ENCODE measurements at regions not wholly inside any gene's neighbourhood (a gene's known extent, or its start where the extent isn't known, plus 50 kb on each side); places are given as distances from the start of the nearest gene placed in this dataset.

- Histone ChIP-seq H3K4me1 (peaks cover 95% of the 10 kb centered on the region), H3K4me2 (peak overlapping the region; percentile 56), H3K9me3 (no peaks in the 10 kb centered on the region), H3K27me3 (no peaks in the 10 kb centered on the region), H3K36me3 (peaks cover 100% of the 10 kb centered on the region), H3K27ac (peak overlapping the region; percentile 33; the same call in 1 of the 2 replicates), H4K20me1 (peaks cover 100% of the 10 kb centered on the region), H3K4me3 (no peak overlapping the region), H3K9ac (peak overlapping the region; percentile 16; the same call in 1 of the 2 replicates)
- TF ChIP-seq Cebpa-rat (IDR thresholded peaks at IDR 0.05) = no peak
Measured at GRCh38 chr14:22505697-22506377, 83.2 kb downstream of the DAD1 start.

DNA sequence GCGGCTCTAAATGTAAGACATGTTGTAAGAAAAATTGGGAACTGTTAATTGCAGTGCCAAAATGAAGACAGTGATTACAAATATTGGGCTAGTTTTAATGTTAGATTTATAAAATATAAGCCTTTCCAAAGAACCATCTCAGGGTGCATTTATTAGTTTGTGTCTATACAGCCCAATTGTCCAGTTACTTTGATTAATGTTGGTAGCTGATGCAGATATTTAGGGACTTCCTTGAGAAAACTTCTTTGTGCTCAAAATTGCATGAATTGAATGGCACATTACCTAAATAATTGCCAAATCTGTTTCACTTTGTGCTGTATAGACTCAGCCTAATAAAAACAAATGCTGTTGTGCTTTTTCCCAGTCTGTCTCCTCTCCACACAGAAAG is 83.7 kb downstream of the DAD1 start:
- no peak for TF ChIP-seq Cebpa-rat (IDR thresholded peaks at IDR 0.05)
- Histone ChIP-seq H3K4me1 (peaks cover 95% of the 10 kb centered on the region), H3K27me3 (no peaks in the 10 kb centered on the region), H4K20me1 (peaks cover 100% of the 10 kb centered on the region), H3K9me3 (no peaks in the 10 kb centered on the region), H3K9ac (0 out of 2 replicates have a peak overlapping the region, but pooled peaks have one; percentile 16), H3K36me3 (peaks cover 100% of the 10 kb centered on the region), H3K4me3 (no peak overlapping the region), H3K4me2 (peak overlapping the region; percentile 56), H3K27ac (peak overlapping the region; percentile 33; the same call in 1 of the 2 replicates)

DNA sequence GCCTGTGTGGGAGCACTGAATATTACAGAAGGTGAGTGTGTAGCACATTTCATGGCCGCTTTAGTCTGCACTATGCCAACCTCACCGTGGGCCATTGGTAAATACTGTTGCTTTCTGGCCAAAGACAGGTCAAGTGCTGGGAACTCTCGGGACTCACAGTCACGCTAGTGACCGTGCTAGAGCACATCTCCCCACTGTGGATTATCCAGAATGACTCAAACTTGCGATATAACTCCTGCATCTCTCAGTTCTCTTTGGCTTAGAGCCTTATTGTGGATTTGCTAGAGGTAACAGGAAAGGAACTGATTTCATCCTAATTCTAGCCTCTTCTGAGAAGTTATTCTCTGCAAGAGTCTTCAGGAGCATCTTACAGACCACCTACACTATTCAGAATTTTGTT is 86.5 kb downstream of the DAD1 start:
- Histone ChIP-seq H3K27ac (no peak overlapping the region), H3K4me2 (peak overlapping the region; percentile 88), H3K4me1 (peaks cover 96% of the 10 kb centered on the region), H3K9ac (no peak overlapping the region), H3K4me3 (no peak overlapping the region), H3K27me3 (no peaks in the 10 kb centered on the region), H3K9me3 (no peaks in the 10 kb centered on the region), H3K36me3 (peaks cover 100% of the 10 kb centered on the region), H4K20me1 (peaks cover 100% of the 10 kb centered on the region)
- TF ChIP-seq Cebpa-rat (IDR thresholded peaks at IDR 0.05) = no peak

- H3K4me2 ChIP-seq = peak overlapping the region; percentile 88
- no peak overlapping the region for H3K27ac ChIP-seq
- H3K4me3 ChIP-seq = no peak overlapping the region
- TF ChIP-seq Cebpa-rat (IDR thresholded peaks at IDR 0.05) = no peak
- peaks cover 100% of the 10 kb centered on the region for H3K36me3 ChIP-seq
- H3K9me3 ChIP-seq = no peaks in the 10 kb centered on the region
- no peaks in the 10 kb centered on the region for H3K27me3 ChIP-seq
- no peak overlapping the region for H3K9ac ChIP-seq
- H3K4me1 ChIP-seq = peaks cover 96% of the 10 kb centered on the region
- H4K20me1 ChIP-seq = peaks cover 100% of the 10 kb centered on the region
Measured at GRCh38 chr14:22502007-22502406, 87.0 kb downstream of the DAD1 start.

DNA sequence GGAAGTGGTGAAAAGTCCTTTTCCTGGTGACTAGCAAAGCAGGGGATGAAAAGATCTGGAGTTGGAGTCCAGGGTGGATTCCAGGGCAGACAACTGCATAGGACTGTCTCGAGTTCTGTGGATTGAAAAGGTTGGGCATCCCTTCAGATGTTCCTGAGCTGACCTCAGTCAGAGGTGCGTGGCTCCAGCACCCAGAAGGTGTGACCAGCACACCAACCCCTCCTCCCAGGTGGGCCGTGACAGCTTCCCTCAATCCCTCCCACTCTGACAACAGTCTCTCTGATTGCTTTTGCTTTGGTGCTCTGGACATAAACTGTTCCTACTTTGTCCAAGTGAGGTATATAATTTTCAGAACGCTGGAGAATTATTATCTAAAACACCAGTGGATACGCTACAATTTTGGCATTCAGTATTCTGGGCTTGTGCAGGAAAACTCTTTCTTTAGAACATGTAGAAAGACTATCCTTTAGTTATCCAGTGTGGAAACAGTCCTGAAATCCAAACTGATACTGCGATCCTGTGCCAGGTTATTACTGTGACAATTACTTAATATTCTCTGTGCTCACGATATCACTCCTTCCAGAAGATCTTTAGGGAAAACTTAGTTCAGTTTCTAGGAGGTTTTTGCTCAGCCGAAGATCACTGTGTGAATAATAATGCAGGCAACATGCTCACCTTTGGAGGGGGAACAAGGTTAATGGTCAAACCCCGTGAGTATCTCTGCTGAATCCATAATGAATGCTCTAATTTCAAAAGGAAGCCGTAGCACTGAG is 87.9 kb downstream of the DAD1 start:
- H4K20me1 ChIP-seq = peaks cover 100% of the 10 kb centered on the region
- H3K9me3 ChIP-seq = no peaks in the 10 kb centered on the region
- no peak overlapping the region; the same call in 1 of the 2 replicates for H3K9ac ChIP-seq
- H3K4me3 ChIP-seq = no peak overlapping the region
- H3K36me3 ChIP-seq = peaks cover 100% of the 10 kb centered on the region
- H3K4me2 ChIP-seq = peak overlapping the region; percentile 88
- H3K4me1 ChIP-seq = peaks cover 100% of the 10 kb centered on the region
- 0 out of 2 replicates have a peak overlapping the region, but pooled peaks have one; percentile 11 for H3K27ac ChIP-seq
- H3K27me3 ChIP-seq = no peaks in the 10 kb centered on the region
- no peak for TF ChIP-seq Cebpa-rat (IDR thresholded peaks at IDR 0.05)

- Histone ChIP-seq H3K9me3 (no peaks in the 10 kb centered on the region), H3K36me3 (peaks cover 100% of the 10 kb centered on the region), H3K9ac (no peak overlapping the region; the same call in 1 of the 2 replicates), H3K27me3 (no peaks in the 10 kb centered on the region), H3K4me1 (peaks cover 100% of the 10 kb centered on the region), H3K4me2 (peak overlapping the region; percentile 88), H4K20me1 (peaks cover 100% of the 10 kb centered on the region), H3K4me3 (no peak overlapping the region), H3K27ac (0 out of 2 replicates have a peak overlapping the region, but pooled peaks have one; percentile 11)
- no peak for TF ChIP-seq Cebpa-rat (IDR thresholded peaks at IDR 0.05)
Measured at GRCh38 chr14:22500525-22500924, 88.5 kb downstream of the DAD1 start.

DNA sequence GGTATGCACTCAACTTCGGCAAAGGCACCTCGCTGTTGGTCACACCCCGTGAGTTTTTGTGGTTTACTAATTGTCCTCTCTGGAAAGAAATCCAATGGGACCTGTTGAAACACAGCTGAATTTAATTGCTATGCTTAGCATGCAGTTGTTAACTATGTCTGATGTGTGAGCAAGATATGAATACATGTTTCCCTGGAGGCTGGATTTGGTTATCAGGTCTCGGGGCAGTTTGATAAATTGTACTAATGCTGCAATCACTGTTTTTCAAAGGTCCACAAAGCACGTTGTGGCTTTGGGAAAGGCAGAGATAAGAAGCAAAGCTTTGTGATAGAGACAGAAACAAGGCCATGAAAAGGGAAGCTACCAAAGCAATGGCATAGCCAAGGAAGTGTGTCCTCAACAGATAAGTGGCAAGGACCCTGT is 91.3 kb downstream of the DAD1 start:
- peaks cover 100% of the 10 kb centered on the region for H4K20me1 ChIP-seq
- peaks cover 100% of the 10 kb centered on the region for H3K36me3 ChIP-seq
- peaks cover 100% of the 10 kb centered on the region for H3K4me1 ChIP-seq
- no peaks in the 10 kb centered on the region for H3K27me3 ChIP-seq
- H3K4me2 ChIP-seq = peak overlapping the region; percentile 88
- H3K9me3 ChIP-seq = no peaks in the 10 kb centered on the region
- TF ChIP-seq Cebpa-rat (IDR thresholded peaks at IDR 0.05) = no peak
- peak overlapping the region; percentile 9; the same call in 1 of the 2 replicates for H3K9ac ChIP-seq
- no peak overlapping the region for H3K4me3 ChIP-seq
- H3K27ac ChIP-seq = peak overlapping the region; percentile 47; the same call in 1 of the 2 replicates

DNA sequence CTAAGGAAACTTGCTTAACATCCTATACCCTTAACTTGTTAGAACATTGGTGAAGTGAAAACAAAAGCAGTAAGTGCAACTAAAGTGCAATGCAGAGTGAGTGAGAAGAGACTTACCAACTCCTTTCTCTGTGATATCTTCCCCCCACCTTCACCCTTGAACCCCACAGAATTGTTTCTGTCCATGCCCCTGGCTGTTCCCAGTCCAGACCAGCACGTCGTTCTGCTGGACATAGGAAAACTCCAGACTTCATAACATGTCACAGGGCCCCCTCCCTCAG is 91.9 kb downstream of the DAD1 start:
- Histone ChIP-seq H3K4me1 (peaks cover 100% of the 10 kb centered on the region), H4K20me1 (peaks cover 100% of the 10 kb centered on the region), H3K4me2 (peak overlapping the region; percentile 88), H3K27ac (peak overlapping the region; percentile 47), H3K9ac (peak overlapping the region; percentile 9; the same call in 1 of the 2 replicates), H3K27me3 (no peaks in the 10 kb centered on the region), H3K9me3 (no peaks in the 10 kb centered on the region), H3K36me3 (peaks cover 100% of the 10 kb centered on the region), H3K4me3 (0 out of 2 replicates have a peak overlapping the region, but pooled peaks have one; percentile 16)
- TF ChIP-seq Cebpa-rat (IDR thresholded peaks at IDR 0.05) = no peak

- peaks cover 97% of the 10 kb centered on the region for H3K4me1 ChIP-seq
- H4K20me1 ChIP-seq = peaks cover 97% of the 10 kb centered on the region
- H3K27me3 ChIP-seq = no peaks in the 10 kb centered on the region
- no peaks in the 10 kb centered on the region for H3K9me3 ChIP-seq
- H3K9ac ChIP-seq = no peak overlapping the region
- no peak for TF ChIP-seq Cebpa-rat (IDR thresholded peaks at IDR 0.05)
- peak overlapping the region; percentile 80; the same call in 1 of the 2 replicates for H3K27ac ChIP-seq
- peaks cover 95% of the 10 kb centered on the region for H3K36me3 ChIP-seq
- H3K4me2 ChIP-seq = peak overlapping the region; percentile 88
- H3K4me3 ChIP-seq = peak overlapping the region; percentile 72
Measured at GRCh38 chr14:22494486-22495135, 94.4 kb downstream of the DAD1 start.

Measured in BLaER1 (cell line).